Activated CD4-positive, alpha-beta memory T cell treated with anti-CD3 and anti-CD28 coated beads for 36 hours (primary cell): ENCODE measurements at regions not wholly inside any gene's neighbourhood (a gene's known extent, or its start where the extent isn't known, plus 50 kb on each side); places are given as distances from the start of the nearest gene placed in this dataset.
"Not testable (repeated sequence)": the region's sequence is repeated elsewhere in the genome, so short reads cannot be mapped to it uniquely, and the experiment has no call there.

Source experiments
- CTCF ChIA-PET: fragments of 350-600 bp; sonication (Branson Sonifier 250); formaldehyde crosslinking; loops from one replicate; lab custom pipeline; 2021; ENCODE audit warnings: antibody characterized with exemption, inconsistent platforms; lab: Charles Lee
- POLR2A ChIA-PET: fragments of 350-600 bp; sonication (Branson Sonifier 250); formaldehyde crosslinking; loops from one replicate; lab custom pipeline; 2021; ENCODE audit warnings: antibody characterized with exemption; lab: Charles Lee
- DNase-seq: peaks from one replicate; pipeline ENCODE4 v3.0.0-alpha.2; 2020
- H3K27ac Mint-ChIP-seq: one replicate; pipeline ENCODE4 v1.8.0; 2021; ENCODE audit warnings: mixed read lengths
- H3K27me3 Mint-ChIP-seq: one replicate; pipeline ENCODE4 v1.8.0; 2021; ENCODE audit warnings: mixed read lengths
- H3K36me3 Mint-ChIP-seq: one replicate; pipeline ENCODE4 v1.8.0; 2021; ENCODE audit warnings: mixed read lengths
- H3K4me1 Mint-ChIP-seq: one replicate; pipeline ENCODE4 v1.8.0; 2021; ENCODE audit warnings: low read depth, mixed read lengths
- H3K4me3 Mint-ChIP-seq: one replicate; pipeline ENCODE4 v1.8.0; 2021; ENCODE audit warnings: mild to moderate bottlenecking, mixed read lengths
- H3K9me3 Mint-ChIP-seq: one replicate; pipeline ENCODE4 v1.8.0; 2021; ENCODE audit warnings: mixed read lengths
- intact Hi-C: fragments of 100-400 bp; cut with micrococcal nuclease; formaldehyde crosslinking; loops from one replicate; pipeline ENCODE4 v1.15.1; 2023

DNA sequence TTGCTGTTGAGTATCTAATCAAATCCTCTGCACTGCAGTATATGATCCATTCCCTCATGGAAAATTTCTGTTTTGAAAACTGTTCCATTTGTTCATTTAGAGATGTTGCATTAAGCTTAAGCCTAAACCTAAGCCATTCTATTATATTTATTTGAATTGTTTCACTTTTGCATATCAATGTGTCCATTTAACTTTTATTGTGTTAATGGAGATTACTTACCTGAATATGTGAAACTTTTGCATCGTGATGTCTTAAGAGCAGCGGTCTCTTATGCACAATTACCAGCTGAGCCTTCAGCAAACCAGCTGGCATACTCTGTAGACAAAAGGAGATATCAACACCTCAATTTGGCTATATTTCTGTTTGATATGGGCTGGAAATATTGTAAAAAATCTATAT is 922.5 kb upstream of the FBXO33 start:
- Mint-ChIP-seq H3K4me3 (no peak overlapping the region), H3K27ac (no peak overlapping the region), H3K9me3 (no peaks in the 10 kb centered on the region), H3K27me3 (no peaks in the 10 kb centered on the region), H3K4me1 (no peaks in the 10 kb centered on the region), H3K36me3 (no peaks in the 10 kb centered on the region)
- ChIA-PET POLR2A (no interaction called here), CTCF (no interaction called here)
- DNase-seq, result no peak
- intact Hi-C loops, result no loop called here

DNA sequence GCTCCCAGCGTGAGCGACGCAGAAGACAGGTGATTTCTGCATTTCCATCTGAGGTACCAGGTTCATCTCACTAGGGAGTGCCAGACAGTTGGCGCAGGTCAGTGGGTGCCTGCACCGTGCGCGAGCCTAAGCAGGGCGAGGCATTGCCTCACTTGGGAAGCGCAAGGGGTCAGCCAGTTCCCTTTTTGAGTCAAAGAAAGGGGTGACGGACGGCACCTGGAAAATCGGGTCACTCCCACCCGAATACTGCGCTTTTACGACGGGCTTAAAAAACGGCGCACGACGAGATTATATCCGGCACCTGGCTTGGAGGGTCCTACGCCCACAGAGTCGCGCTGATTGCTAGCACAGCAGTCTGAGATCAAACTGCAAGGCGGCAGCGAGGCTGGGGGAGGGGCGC is 915.9 kb upstream of the FBXO33 start:
- H3K4me3 Mint-ChIP-seq, H3K27ac Mint-ChIP-seq, CTCF ChIA-PET, H3K9me3 Mint-ChIP-seq, POLR2A ChIA-PET, H3K4me1 Mint-ChIP-seq, H3K27me3 Mint-ChIP-seq, H3K36me3 Mint-ChIP-seq, DNase-seq, intact Hi-C loops: not testable (repeated sequence)

DNA sequence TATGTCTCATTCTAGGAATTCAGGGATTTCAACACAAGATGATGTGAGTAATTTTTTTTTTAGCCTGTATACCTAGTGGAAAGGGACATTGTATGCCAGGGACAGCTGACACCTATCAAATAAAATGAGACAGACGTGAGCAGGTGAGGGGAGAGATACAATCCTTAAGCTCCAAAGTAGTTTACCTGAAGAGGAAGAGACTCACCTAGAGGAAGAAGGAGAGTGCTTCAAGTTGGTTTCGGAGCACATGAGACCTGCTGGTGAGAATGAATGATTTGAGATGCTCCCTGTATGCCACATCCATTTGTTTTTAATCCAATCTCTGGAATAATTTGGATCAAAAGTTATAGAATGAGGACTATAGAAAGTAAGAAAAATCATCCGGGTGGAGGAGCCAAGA is 915.4 kb upstream of the FBXO33 start:
- Mint-ChIP-seq H3K4me3 (no peak overlapping the region), H3K36me3 (no peaks in the 10 kb centered on the region), H3K9me3 (peaks cover 5% of the 10 kb centered on the region), H3K27ac (no peak overlapping the region), H3K27me3 (no peaks in the 10 kb centered on the region), H3K4me1 (no peaks in the 10 kb centered on the region)
- ChIA-PET CTCF (no interaction called here), POLR2A (no interaction called here)
- intact Hi-C loops, result no loop called here
- DNase-seq, result no peak

DNA sequence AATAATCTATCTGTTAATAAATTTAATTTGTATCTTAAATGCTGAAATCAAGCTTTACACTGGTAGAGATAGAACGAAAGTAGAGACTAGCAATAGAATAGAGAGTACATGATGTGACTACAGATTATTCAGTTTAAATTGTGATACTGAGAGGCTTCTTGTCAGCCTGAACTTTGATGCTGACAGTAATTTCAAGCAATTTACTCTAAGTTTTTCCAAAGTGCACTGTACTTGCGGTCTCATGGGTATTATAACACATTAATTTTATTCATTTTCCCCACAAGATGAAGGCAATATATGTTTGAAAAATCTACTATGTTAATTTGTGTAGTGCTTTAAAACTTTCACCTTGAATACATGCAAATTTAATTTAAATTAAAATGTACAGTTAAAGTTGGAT is 914.0 kb upstream of the FBXO33 start:
- Mint-ChIP-seq H3K27ac (no peak overlapping the region), H3K4me1 (no peaks in the 10 kb centered on the region), H3K27me3 (no peaks in the 10 kb centered on the region), H3K9me3 (peaks cover 5% of the 10 kb centered on the region), H3K4me3 (no peak overlapping the region), H3K36me3 (no peaks in the 10 kb centered on the region)
- ChIA-PET POLR2A (no interaction called here), CTCF (no interaction called here)
- intact Hi-C loops, result no loop called here
- no peak for DNase-seq

DNA sequence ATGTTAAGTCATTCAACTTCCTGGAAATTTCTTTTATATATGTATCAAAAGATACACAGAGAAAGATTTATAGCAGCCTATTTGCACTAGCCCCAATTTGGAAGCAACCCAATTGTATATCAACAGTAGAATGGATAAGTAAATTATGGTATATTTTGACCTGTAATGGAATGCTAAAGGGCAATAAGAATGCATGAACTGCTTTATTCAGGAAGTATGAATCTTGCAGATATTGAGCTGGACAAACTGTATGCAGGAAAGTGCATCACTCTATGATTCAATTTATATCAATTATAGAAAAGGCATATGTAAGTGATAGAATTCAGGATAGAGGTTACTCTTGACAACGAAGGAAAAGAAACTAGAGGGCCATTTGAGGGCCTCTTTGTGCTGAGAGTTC is 913.1 kb upstream of the FBXO33 start:
- H3K9me3 Mint-ChIP-seq, result peaks cover 5% of the 10 kb centered on the region
- H3K4me3 Mint-ChIP-seq, result no peak overlapping the region
- no peaks in the 10 kb centered on the region for H3K4me1 Mint-ChIP-seq
- POLR2A ChIA-PET, result no interaction called here
- CTCF ChIA-PET, result no interaction called here
- DNase-seq, result no peak
- H3K27me3 Mint-ChIP-seq, result no peaks in the 10 kb centered on the region
- H3K36me3 Mint-ChIP-seq, result no peaks in the 10 kb centered on the region
- no peak overlapping the region for H3K27ac Mint-ChIP-seq
- intact Hi-C loops, result no loop called here

DNA sequence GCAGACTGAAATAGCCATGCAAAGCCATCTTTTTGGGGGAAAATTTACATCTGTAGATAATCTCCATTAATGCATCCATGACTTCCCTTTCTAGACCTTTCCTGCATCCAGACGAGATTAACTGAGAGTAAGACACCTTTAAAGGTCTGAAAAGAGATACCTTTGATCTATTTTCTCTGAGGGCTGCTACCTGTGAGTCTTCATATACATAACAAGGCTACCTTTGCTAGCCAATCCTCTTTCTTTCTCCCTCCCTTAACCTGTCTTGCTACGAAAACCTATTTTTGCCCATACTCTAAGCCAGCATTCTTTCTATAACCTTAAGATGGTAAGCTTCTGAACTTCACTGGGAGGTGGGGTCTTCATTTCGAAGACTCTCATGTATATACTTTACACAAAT is 908.5 kb upstream of the FBXO33 start:
- no peak for DNase-seq
- Mint-ChIP-seq H3K4me3 (no peak overlapping the region), H3K27me3 (no peaks in the 10 kb centered on the region), H3K4me1 (no peaks in the 10 kb centered on the region), H3K36me3 (no peaks in the 10 kb centered on the region), H3K27ac (no peak overlapping the region), H3K9me3 (peaks cover 2% of the 10 kb centered on the region)
- intact Hi-C loops, result no loop called here
- POLR2A ChIA-PET, result no interaction called here
- CTCF ChIA-PET, result no interaction called here

DNA sequence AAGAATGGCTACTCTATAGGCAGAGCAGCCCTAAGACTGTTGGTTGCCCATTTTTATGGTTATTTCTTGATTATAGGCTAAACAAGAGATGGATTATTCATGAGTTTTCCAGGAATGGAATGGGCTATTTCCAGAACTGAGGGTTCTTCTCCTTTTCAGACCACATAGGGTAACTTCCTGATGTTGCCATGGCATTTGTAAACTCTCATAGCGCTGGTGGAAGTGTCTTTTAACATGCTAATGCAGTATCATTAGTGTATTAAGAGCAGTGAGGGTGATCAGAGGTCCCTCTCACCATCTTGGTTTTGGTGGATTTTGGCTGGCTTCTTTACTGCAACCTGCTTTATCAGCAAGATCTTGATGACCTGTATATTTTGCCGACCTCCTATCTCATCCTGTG is 904.6 kb upstream of the FBXO33 start:
- no peak overlapping the region for H3K4me3 Mint-ChIP-seq
- no peaks in the 10 kb centered on the region for H3K36me3 Mint-ChIP-seq
- ChIA-PET CTCF (no interaction called here), POLR2A (no interaction called here)
- H3K9me3 Mint-ChIP-seq, result peaks cover 7% of the 10 kb centered on the region
- H3K27ac Mint-ChIP-seq, result no peak overlapping the region
- intact Hi-C loops, result no loop called here
- H3K4me1 Mint-ChIP-seq, result no peaks in the 10 kb centered on the region
- no peak for DNase-seq
- H3K27me3 Mint-ChIP-seq, result no peaks in the 10 kb centered on the region

DNA sequence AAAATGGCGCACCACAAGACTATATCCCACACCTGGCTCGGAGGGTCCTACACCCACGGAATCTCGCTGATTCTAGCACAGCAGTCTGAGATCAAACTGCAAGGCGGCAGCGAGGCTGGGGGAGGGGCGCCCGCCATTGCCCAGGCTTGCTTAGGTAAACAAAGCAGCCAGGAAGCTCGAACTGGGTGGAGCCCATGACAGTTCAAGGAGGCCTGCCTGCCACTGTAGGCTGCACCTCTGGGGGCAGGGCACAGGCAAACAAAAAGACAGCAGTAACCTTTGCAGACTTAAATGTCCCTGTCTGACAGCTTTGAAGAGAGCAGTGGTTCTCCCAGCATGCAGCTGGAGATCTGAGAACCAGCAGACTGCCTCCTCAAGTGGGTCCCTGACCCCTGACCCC is 894.3 kb upstream of the FBXO33 start:
- CTCF ChIA-PET, DNase-seq, H3K27ac Mint-ChIP-seq, H3K36me3 Mint-ChIP-seq, POLR2A ChIA-PET, H3K27me3 Mint-ChIP-seq, H3K4me3 Mint-ChIP-seq, H3K4me1 Mint-ChIP-seq, H3K9me3 Mint-ChIP-seq, intact Hi-C loops: not testable (repeated sequence)

DNA sequence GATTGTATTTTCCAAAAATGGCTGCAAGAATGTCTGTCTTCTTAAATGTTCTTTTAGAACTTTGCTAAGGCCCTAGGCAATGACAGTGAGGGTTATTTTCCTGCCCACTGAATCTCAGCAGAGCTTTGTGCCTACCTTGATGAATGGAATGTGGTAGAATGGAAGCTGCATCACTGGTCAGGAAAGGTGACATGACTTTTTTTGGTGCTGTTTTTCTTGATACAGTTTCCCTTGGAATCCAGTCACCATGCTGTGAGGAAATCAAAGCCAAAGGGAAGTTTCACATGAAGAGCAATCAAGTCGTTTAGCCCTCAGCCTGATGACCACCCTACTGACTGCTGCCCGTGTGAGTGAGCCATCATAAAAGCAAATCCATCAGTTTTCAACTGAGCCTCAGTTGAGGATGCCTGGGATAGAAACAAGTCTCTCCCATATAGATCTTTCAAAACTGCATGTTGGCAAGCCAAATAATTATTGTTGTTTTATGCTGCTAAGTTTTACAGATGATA is 886.0 kb upstream of the FBXO33 start:
- POLR2A ChIA-PET, result no interaction called here
- intact Hi-C loops, result no loop called here
- H3K4me3 Mint-ChIP-seq, result no peak overlapping the region
- H3K4me1 Mint-ChIP-seq, result no peaks in the 10 kb centered on the region
- no peak for DNase-seq
- no peaks in the 10 kb centered on the region for H3K27me3 Mint-ChIP-seq
- no peak overlapping the region for H3K27ac Mint-ChIP-seq
- CTCF ChIA-PET, result no interaction called here
- no peaks in the 10 kb centered on the region for H3K36me3 Mint-ChIP-seq
- H3K9me3 Mint-ChIP-seq, result no peaks in the 10 kb centered on the region

DNA sequence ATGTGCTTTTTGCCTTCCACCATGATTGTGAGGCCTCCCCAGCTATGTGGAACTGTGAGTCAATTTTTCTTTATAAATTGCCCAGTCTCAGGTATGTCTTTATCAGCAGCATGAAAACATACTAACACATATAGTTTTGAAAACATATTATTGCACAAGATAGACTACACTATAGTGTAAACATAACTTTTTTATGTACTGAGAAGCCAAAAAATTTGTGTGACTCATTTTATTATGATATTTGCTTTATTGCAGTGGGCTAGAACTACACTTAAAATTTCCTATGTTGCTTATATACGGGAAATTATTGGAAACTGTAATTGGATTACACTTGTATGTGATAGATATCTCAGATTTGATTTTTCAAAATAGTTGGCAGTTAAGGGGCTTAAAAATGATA is 885.5 kb upstream of the FBXO33 start:
- CTCF ChIA-PET, result no interaction called here
- H3K36me3 Mint-ChIP-seq, result no peaks in the 10 kb centered on the region
- H3K9me3 Mint-ChIP-seq, result no peaks in the 10 kb centered on the region
- H3K27me3 Mint-ChIP-seq, result no peaks in the 10 kb centered on the region
- H3K27ac Mint-ChIP-seq, result no peak overlapping the region
- POLR2A ChIA-PET, result no interaction called here
- no peaks in the 10 kb centered on the region for H3K4me1 Mint-ChIP-seq
- intact Hi-C loops, result no loop called here
- H3K4me3 Mint-ChIP-seq, result no peak overlapping the region
- DNase-seq, result no peak

DNA sequence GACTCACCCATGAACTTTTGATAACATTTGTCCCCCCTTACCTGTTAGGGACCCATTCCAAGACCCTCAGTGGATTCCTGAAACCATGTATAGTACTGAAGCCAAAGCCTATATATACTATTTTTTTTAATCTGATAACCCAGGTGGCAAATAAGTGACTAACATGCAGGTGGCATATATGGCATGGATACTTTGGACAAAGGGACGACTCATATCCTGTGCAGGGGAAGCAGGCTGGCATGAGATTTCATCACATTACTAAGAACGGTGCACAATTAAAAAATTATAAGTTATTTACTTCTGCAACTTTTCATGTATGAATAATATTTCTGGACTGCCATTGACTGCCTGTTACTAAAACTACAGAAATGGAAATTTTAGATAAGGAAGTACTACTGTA is 880.1 kb upstream of the FBXO33 start:
- intact Hi-C loops, result no loop called here
- ChIA-PET CTCF (no interaction called here), POLR2A (no interaction called here)
- Mint-ChIP-seq H3K4me1 (no peaks in the 10 kb centered on the region), H3K36me3 (no peaks in the 10 kb centered on the region), H3K27ac (no peak overlapping the region), H3K4me3 (no peak overlapping the region), H3K9me3 (peaks cover 3% of the 10 kb centered on the region), H3K27me3 (no peaks in the 10 kb centered on the region)
- no peak for DNase-seq

DNA sequence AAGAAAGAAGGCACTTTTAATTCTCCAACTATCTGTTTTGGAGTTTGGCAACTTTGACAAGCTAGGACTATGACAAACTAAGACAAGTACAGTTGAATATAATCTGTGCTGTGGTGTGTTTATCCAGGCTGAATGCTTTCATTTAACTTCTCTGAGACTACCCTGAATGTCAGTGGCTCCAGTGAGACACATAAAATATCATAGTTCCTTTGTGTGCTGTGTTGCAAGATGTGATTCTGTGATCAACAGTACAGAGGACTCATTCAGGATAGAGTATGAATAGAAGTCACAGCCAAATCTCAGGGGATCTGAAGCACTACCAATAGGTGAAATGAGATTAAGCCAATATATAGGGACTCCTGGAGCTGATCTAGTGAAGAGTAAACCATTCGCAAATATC is 876.9 kb upstream of the FBXO33 start:
- POLR2A ChIA-PET, result no interaction called here
- CTCF ChIA-PET, result no interaction called here
- H3K27me3 Mint-ChIP-seq, result no peaks in the 10 kb centered on the region
- H3K36me3 Mint-ChIP-seq, result no peaks in the 10 kb centered on the region
- H3K9me3 Mint-ChIP-seq, result peaks cover 3% of the 10 kb centered on the region
- DNase-seq, result no peak
- no peak overlapping the region for H3K4me3 Mint-ChIP-seq
- intact Hi-C loops, result no loop called here
- H3K27ac Mint-ChIP-seq, result no peak overlapping the region
- H3K4me1 Mint-ChIP-seq, result no peaks in the 10 kb centered on the region

DNA sequence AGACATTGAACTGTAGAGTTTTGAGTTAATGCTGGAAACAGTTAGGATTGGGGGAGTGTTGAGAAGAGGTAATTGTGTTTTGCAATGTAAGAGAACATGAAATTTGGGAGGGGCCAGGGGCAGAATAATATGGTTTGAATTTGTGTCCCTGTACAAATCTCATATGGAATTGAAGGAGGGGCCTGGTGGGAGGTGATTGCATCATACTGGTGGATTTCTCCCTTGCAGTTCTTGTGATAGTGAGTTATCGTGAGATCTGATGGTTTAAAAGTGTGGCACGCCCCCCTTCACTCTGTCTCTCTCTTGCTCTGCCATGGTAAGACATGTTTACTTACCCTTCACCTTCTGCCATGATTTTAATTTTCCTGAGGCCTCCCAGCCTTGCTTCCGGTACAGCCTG is 876.0 kb upstream of the FBXO33 start:
- CTCF ChIA-PET, result no interaction called here

DNA sequence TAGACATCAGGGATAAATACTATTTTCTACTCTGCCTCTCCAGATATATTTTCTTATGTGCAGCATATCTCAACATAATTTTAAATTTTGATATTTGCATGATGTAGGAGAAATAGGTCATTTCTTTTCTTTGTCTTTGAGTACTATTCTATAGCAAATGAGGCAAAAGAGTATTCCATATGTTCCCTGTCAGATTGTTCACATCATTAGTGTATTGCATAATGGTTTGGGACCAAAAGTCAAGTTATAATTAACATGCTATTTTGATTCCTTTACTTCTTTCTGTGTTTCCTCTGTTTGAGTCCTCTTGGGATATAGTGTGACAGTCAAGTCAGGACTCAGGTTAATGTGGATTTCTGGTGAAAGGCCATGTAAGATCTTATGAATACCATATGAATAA is 864.6 kb upstream of the FBXO33 start:
- POLR2A ChIA-PET, result no interaction called here
- no peaks in the 10 kb centered on the region for H3K36me3 Mint-ChIP-seq
- H3K27me3 Mint-ChIP-seq, result no peaks in the 10 kb centered on the region
- no peaks in the 10 kb centered on the region for H3K4me1 Mint-ChIP-seq
- no peak overlapping the region for H3K4me3 Mint-ChIP-seq
- CTCF ChIA-PET, result no interaction called here
- H3K27ac Mint-ChIP-seq, result no peak overlapping the region
- DNase-seq, result no peak
- peaks cover 4% of the 10 kb centered on the region for H3K9me3 Mint-ChIP-seq
- intact Hi-C loops, result no loop called here

More for the DNA sequence above, 876.0 kb upstream of the FBXO33 start:
- no peak for DNase-seq
- intact Hi-C loops, result no loop called here
- H3K4me1 Mint-ChIP-seq, result no peaks in the 10 kb centered on the region
- peaks cover 3% of the 10 kb centered on the region for H3K9me3 Mint-ChIP-seq
- no peak overlapping the region for H3K4me3 Mint-ChIP-seq
- no peaks in the 10 kb centered on the region for H3K36me3 Mint-ChIP-seq
- no peak overlapping the region for H3K27ac Mint-ChIP-seq
- no peaks in the 10 kb centered on the region for H3K27me3 Mint-ChIP-seq
- POLR2A ChIA-PET, result no interaction called here
